GM12878 (cell line): ENCODE measurements at regions not wholly inside any gene's neighbourhood (a gene's known extent, or its start where the extent isn't known, plus 50 kb on each side); places are given as distances from the start of the nearest gene placed in this dataset.

Experiments
- ATAC-seq: fragments of 200-7000 bp; cut with Tn5 transposase; 3 replicates; pipeline ENCODE4 v1.9.1; 2020; ENCODE audit warnings: mild to moderate bottlenecking, moderate library complexity
- BruUV-seq: library from RNA; stranded (reverse); fragments of 400-500 nt; replicated peaks from 2 replicates; lab custom pipeline; 2021; lab: Mats Ljungman, UMichigan
- CTCF ChIA-PET: fragments of 300-600 bp; sonication (Branson Sonifier 250); formaldehyde crosslinking; extraction: SDS; loops from one replicate; lab custom pipeline; 2021; ENCODE audit warnings: inconsistent platforms; lab: Yijun Ruan, JAX
- POLR2A ChIA-PET: fragments of 350-600 bp; formaldehyde crosslinking; extraction: SDS; loops from one replicate; lab custom pipeline; 2021; ENCODE audit warnings: inconsistent platforms; lab: Charles Lee
- RAD21 ChIA-PET: fragments of 300-600 bp; sonication (Branson Sonifier 250); formaldehyde crosslinking; loops from one replicate; lab custom pipeline; 2023; ENCODE audit warnings: antibody characterized with exemption; ENCODE audit not compliant: unreplicated experiment; lab: Charles Lee
- SMC1A ChIA-PET: fragments of 300-600 bp; sonication (Branson Sonifier 250); formaldehyde crosslinking; loops from one replicate; lab custom pipeline; 2023; ENCODE audit not compliant: unreplicated experiment, uncharacterized antibody; lab: Charles Lee
- DNase-seq: peaks from one replicate; pipeline ENCODE4 v3.0.0-alpha.2; 2011; ENCODE audit warnings: low read depth, low spot score
- FAIRE-seq: peaks from 3 replicates; lab custom pipeline; 2011; peaks lifted over from hg19 to GRCh38; lab: Jason Lieb, UNC
- H2AFZ ChIP-seq: 2 replicates; pipeline ENCODE4 v1.6.0; 2011; ENCODE audit warnings: low read depth, low read length, control low read depth; ENCODE audit not compliant: control insufficient read depth
- H3K27ac ChIP-seq: 2 replicates; pipeline ENCODE4 v1.5.1; 2011; ENCODE audit warnings: control low read depth; ENCODE audit not compliant: control insufficient read depth, insufficient read depth
- H3K27me3 ChIP-seq, 2 experiments: replicated peaks in 1 of 2; 2 replicates each; pipeline versions ENCODE4 v1.6.0 to v1.6.1; 2011; ENCODE audit warnings: low read length in 1 of 2; ENCODE audit not compliant: control insufficient read depth in 2 of 2, insufficient read depth in 2 of 2
- H3K36me3 ChIP-seq, 2 experiments: 2 replicates each; pipeline ENCODE4 v1.5.1; 2011; ENCODE audit warnings: low read length in 1 of 2; ENCODE audit not compliant: control insufficient read depth in 2 of 2, insufficient read depth in 2 of 2
- H3K4me1 ChIP-seq: 2 replicates; pipeline ENCODE4 v1.6.1; 2011; ENCODE audit warnings: mild to moderate bottlenecking, low read length, moderate library complexity, mixed read lengths; ENCODE audit not compliant: control insufficient read depth, insufficient read depth
- H3K4me2 ChIP-seq: 2 replicates; pipeline ENCODE4 v1.6.0; 2011; ENCODE audit warnings: control low read depth; ENCODE audit not compliant: control insufficient read depth, insufficient read depth
- H3K4me3 ChIP-seq: fragments of 200-600 bp; sonication (generic); 2 replicates; pipeline ENCODE4 v1.5.1; 2016
- H3K79me2 ChIP-seq: 2 replicates; pipeline ENCODE4 v1.6.0; 2011; ENCODE audit warnings: low read length; ENCODE audit not compliant: control insufficient read depth, insufficient read depth
- H3K9ac ChIP-seq: 2 replicates; pipeline ENCODE4 v1.8.0; 2011; ENCODE audit warnings: low read length, control low read depth, mixed read lengths; ENCODE audit not compliant: control insufficient read depth, insufficient read depth
- H3K9me3 ChIP-seq: replicated peaks from 3 replicates; pipeline ENCODE4 v1.5.1; 2011; ENCODE audit warnings: mild to moderate bottlenecking, low read length; ENCODE audit not compliant: control insufficient read depth, insufficient read depth
- H4K20me1 ChIP-seq: 2 replicates; pipeline ENCODE4 v1.6.0; 2011; ENCODE audit not compliant: control insufficient read depth, insufficient read depth
- EED ChIP-seq: sonication (generic); IDR thresholded peaks from 2 replicates; pipeline ENCODE4 v1.6.1; 2016; ENCODE audit warnings: antibody characterized with exemption, low read depth
- EGR1 ChIP-seq, 2 experiments: IDR thresholded peaks; 1 replicate in 1 of 2; 2 replicates in 1 of 2; pipeline ENCODE4 v1.6.1; 2011 to 2012; ENCODE audit warnings: low read depth in 2 of 2, low read length in 2 of 2, borderline replicate concordance in 1 of 2, mild to moderate bottlenecking in 1 of 2, moderate library complexity in 1 of 2
- IKZF1 ChIP-seq: fragments of 450-650 bp; conservative IDR thresholded peaks from 2 replicates; pipeline ENCODE4 v1.6.1; 2017; ENCODE audit warnings: antibody characterized with exemption, mild to moderate bottlenecking
- NFIC ChIP-seq: IDR thresholded peaks from 2 replicates; pipeline ENCODE4 v1.6.1; 2012; ENCODE audit warnings: low read depth, mild to moderate bottlenecking, inconsistent platforms, low read length, moderate library complexity
- NFYA ChIP-seq: IDR thresholded peaks from 2 replicates; pipeline ENCODE4 v1.6.1; 2011; ENCODE audit warnings: low read depth, mild to moderate bottlenecking, low read length, improper control_type of control experiment, borderline replicate concordance
- NR2F1 ChIP-seq: fragments of 450-650 bp; conservative IDR thresholded peaks from 2 replicates; pipeline ENCODE4 v1.6.1; 2017; ENCODE audit warnings: mild to moderate bottlenecking
- SMC3 ChIP-seq: IDR thresholded peaks from 2 replicates; pipeline ENCODE4 v1.6.1; 2011; ENCODE audit warnings: low read length, improper control_type of control experiment, borderline replicate concordance
- USF2 ChIP-seq: IDR thresholded peaks from 2 replicates; pipeline ENCODE4 v1.6.1; 2011; ENCODE audit warnings: low read depth, low read length, improper control_type of control experiment, borderline replicate concordance
- ZNF592 ChIP-seq: fragments of 450-650 bp; IDR thresholded peaks from 2 replicates; pipeline ENCODE4 v1.6.1; 2017; ENCODE audit warnings: mild to moderate bottlenecking, moderate library complexity
- WGBS: methylation state at CpG from one replicate; pipeline ENCODE4 v1.1.6; 2016; ENCODE audit warnings: low lambda C conversion rate; ENCODE audit not compliant: insufficient replicate concordance, insufficient coverage; ENCODE audit errors: missing lambda C conversion rate; 5-methylcytosine and 5-hydroxymethylcytosine counted together
- in situ Hi-C: fragments of 300-500 bp; cut with MboI; formaldehyde crosslinking; loops from 9 replicates; pipeline ENCODE4 v1.14.3; 2018; ENCODE audit warnings: mixed read lengths
- intact Hi-C: fragments of 100-400 bp; cut with micrococcal nuclease; formaldehyde crosslinking; loops from one replicate; pipeline ENCODE4 v1.14.2; 2022; ENCODE audit not compliant: unreplicated experiment

- no TSS peak for BruUV-seq
- SMC1A ChIA-PET: no interaction called here
Measured at GRCh38 chr20:59530782-59531181, 73.6 kb upstream of the PHACTR3 start.

GRCh38 chr20:59537991-59538390 is 66.3 kb upstream of the PHACTR3 start:
- ChIA-PET CTCF (no interaction called here), POLR2A (no interaction called here), SMC1A (no interaction called here), RAD21 (no interaction called here)
- Histone ChIP-seq H3K9me3 (no peaks in the 10 kb centered on the region), H3K27me3 (no peaks in the 10 kb centered on the region), H3K36me3 (no peaks in the 10 kb centered on the region), H3K4me2 (no peak overlapping the region), H3K4me1 (no peaks in the 10 kb centered on the region), H4K20me1 (no peaks in the 10 kb centered on the region), H3K9ac (no peak overlapping the region), H3K27ac (no peak overlapping the region), H2AFZ (no peak overlapping the region), H3K79me2 (no peaks in the 10 kb centered on the region), H3K4me3 (no peak overlapping the region)
- no peak for DNase-seq
- BruUV-seq: no TSS peak
- 39% methylated on average over 2 of the region's 2 CpGs for WGBS
- in situ Hi-C loops (no loop called here), intact Hi-C loops (no loop called here)
- no peak for ATAC-seq
- FAIRE-seq: no peak
- TF ChIP-seq EED (no peak), EGR1 (IDR thresholded peaks at IDR 0.05; ENCODE audit: borderline replicate concordance in 1 of 2, low read depth in 2 of 2, low read length in 2 of 2) (no peak), NFYA (no peak), SMC3 (no peak), USF2 (no peak), NFIC (no peak), ZNF592 (no peak)

More at GRCh38 chr20:59530782-59531181, 73.6 kb upstream of the PHACTR3 start:
- no peak overlapping the region for H3K4me2 ChIP-seq
- no peaks in the 10 kb centered on the region for H3K9me3 ChIP-seq
- intact Hi-C loops: no loop called here
- FAIRE-seq: no peak
- TF ChIP-seq NR2F1: no peak
- no peak for TF ChIP-seq IKZF1
- H2AFZ ChIP-seq: no peak overlapping the region
- H3K27me3 ChIP-seq: no peaks in the 10 kb centered on the region
- no peaks in the 10 kb centered on the region for H3K4me1 ChIP-seq
- CTCF ChIA-PET: no interaction called here
- no peak for DNase-seq
- no peak for ATAC-seq
- H3K36me3 ChIP-seq: no peaks in the 10 kb centered on the region
- POLR2A ChIA-PET: no interaction called here
- H3K4me3 ChIP-seq: no peak overlapping the region
- in situ Hi-C loops: no loop called here
- WGBS: 47% methylated on average over 2 of the region's 2 CpGs
- H3K9ac ChIP-seq: no peak overlapping the region
- RAD21 ChIA-PET: no interaction called here
- H3K27ac ChIP-seq: no peak overlapping the region
- H3K79me2 ChIP-seq: no peaks in the 10 kb centered on the region
- no peaks in the 10 kb centered on the region for H4K20me1 ChIP-seq
